Neural cell (in vitro differentiated cells): ENCODE measurements at regions not wholly inside any gene's neighbourhood (a gene's known extent, or its start where the extent isn't known, plus 50 kb on each side); places are given as distances from the start of the nearest gene placed in this dataset.

ENCODE experiments used
- H2AFZ ChIP-seq: fragments of 200-600, 300-800 bp; sonication (generic), shearing (Covaris generic); 2 replicates; pipeline ENCODE4 v1.6.0; 2014; ENCODE audit warnings: low read depth, mild to moderate bottlenecking, antibody characterized with exemption, low read length, moderate library complexity
- H3F3A ChIP-seq: fragments of 200-600 bp; shearing (Covaris generic); 2 replicates; pipeline ENCODE4 v1.6.1; 2016; ENCODE audit warnings: mild to moderate bottlenecking, moderate library complexity, mixed read lengths, antibody characterized with exemption, low read length; ENCODE audit not compliant: insufficient read depth, poor library complexity, severe bottlenecking
- H3K27ac ChIP-seq: fragments of 200-600, 300-800 bp; sonication (generic), shearing (Covaris generic); 2 replicates; pipeline ENCODE4 v1.5.1; 2014; ENCODE audit warnings: mild to moderate bottlenecking, low read length, moderate library complexity
- H3K27me3 ChIP-seq: fragments of 300-800, 200-600 bp; sonication (generic), shearing (Covaris generic); 2 replicates; pipeline ENCODE4 v1.6.0; 2014; ENCODE audit warnings: mild to moderate bottlenecking, low read depth, low read length, moderate library complexity; ENCODE audit not compliant: insufficient read depth
- H3K36me3 ChIP-seq: fragments of 300-800, 200-600 bp; sonication (generic), shearing (Covaris generic); 2 replicates; pipeline ENCODE4 v1.5.1; 2014; ENCODE audit warnings: mild to moderate bottlenecking, antibody characterized with exemption, low read length, moderate library complexity; ENCODE audit not compliant: insufficient read depth
- H3K4me2 ChIP-seq: fragments of 300-800, 200-600 bp; sonication (generic), shearing (Covaris generic); 2 replicates; pipeline ENCODE4 v1.6.0; 2014; ENCODE audit warnings: mild to moderate bottlenecking, low read length
- H3K4me3 ChIP-seq: fragments of 300-800, 200-600 bp; sonication (generic), shearing (Covaris generic); 2 replicates; pipeline ENCODE4 v1.5.1; 2014; ENCODE audit warnings: mild to moderate bottlenecking, low read length, moderate library complexity
- H3K79me2 ChIP-seq: fragments of 200-600 bp; shearing (Covaris generic); replicated peaks from 2 replicates; pipeline ENCODE4 v1.6.0; 2014; ENCODE audit warnings: mild to moderate bottlenecking, low read length, moderate library complexity; ENCODE audit not compliant: insufficient read depth
- H3K9ac ChIP-seq: fragments of 300-800, 200-600 bp; sonication (generic), shearing (Covaris generic); 2 replicates; pipeline ENCODE4 v1.6.1; 2016; ENCODE audit warnings: mild to moderate bottlenecking, low read length, mixed read lengths
- H3K9me2 ChIP-seq: fragments of 200-600 bp; shearing (Covaris generic); 2 replicates; pipeline ENCODE4 v1.6.1; 2016; ENCODE audit warnings: mild to moderate bottlenecking, low read length, mixed read lengths; ENCODE audit not compliant: insufficient read depth
- H3K9me3 ChIP-seq: fragments of 200-600, 300-800 bp; sonication (generic), shearing (Covaris generic); 2 replicates; pipeline ENCODE4 v1.6.1; 2016; ENCODE audit warnings: mild to moderate bottlenecking, mixed run types, low read length, moderate library complexity, mixed read lengths
- H4K20me1 ChIP-seq: fragments of 200-600 bp; shearing (Covaris generic); 2 replicates; pipeline ENCODE4 v1.6.1; 2016; ENCODE audit warnings: mild to moderate bottlenecking, mixed run types; ENCODE audit not compliant: insufficient read depth
- EP300 ChIP-seq: fragments of 450-650 bp; conservative IDR thresholded peaks from 2 replicates; pipeline ENCODE4 v1.6.1; 2014; ENCODE audit warnings: antibody characterized with exemption, mild to moderate bottlenecking, moderate library complexity; ENCODE audit not compliant: poor library complexity, severe bottlenecking
- EZH2 ChIP-seq: fragments of 200-600, 300-800 bp; shearing (Covaris generic), sonication (generic); IDR thresholded peaks from 2 replicates; pipeline ENCODE4 v1.6.1; 2014; ENCODE audit warnings: antibody characterized with exemption, low read length, borderline replicate concordance, mild to moderate bottlenecking; ENCODE audit not compliant: insufficient read depth, poor library complexity, severe bottlenecking
- MXI1 ChIP-seq: fragments of 450-650 bp; conservative IDR thresholded peaks from 2 replicates; pipeline ENCODE4 v1.6.1; 2014; ENCODE audit warnings: antibody characterized with exemption, mild to moderate bottlenecking; ENCODE audit not compliant: poor library complexity, severe bottlenecking
- POLR2AphosphoS5 ChIP-seq: IDR thresholded peaks from 2 replicates; pipeline ENCODE4 v1.6.1; 2012
- RAD21 ChIP-seq: fragments of 450-650 bp; conservative IDR thresholded peaks from 2 replicates; pipeline ENCODE4 v1.6.1; 2014; ENCODE audit warnings: antibody characterized with exemption, mild to moderate bottlenecking, moderate library complexity
- SMC3 ChIP-seq: fragments of 450-650 bp; conservative IDR thresholded peaks from 2 replicates; pipeline ENCODE4 v1.6.1; 2014; ENCODE audit warnings: antibody characterized with exemption, mild to moderate bottlenecking, moderate library complexity; ENCODE audit not compliant: poor library complexity
- TAF1 ChIP-seq: IDR thresholded peaks from 2 replicates; pipeline ENCODE4 v1.6.1; 2012; ENCODE audit warnings: low read depth
- TF ChIP-seq, protein P1 (sequence below): IDR thresholded peaks from 2 replicates; pipeline ENCODE4 v1.6.1; 2012; ENCODE audit warnings: borderline replicate concordance
- TF ChIP-seq, protein P2 (sequence below): fragments of 450-650 bp; IDR thresholded peaks from 2 replicates; pipeline ENCODE4 v1.5.1; 2014; ENCODE audit warnings: antibody characterized with exemption, mild to moderate bottlenecking, moderate library complexity; ENCODE audit not compliant: poor library complexity, severe bottlenecking

DNA sequence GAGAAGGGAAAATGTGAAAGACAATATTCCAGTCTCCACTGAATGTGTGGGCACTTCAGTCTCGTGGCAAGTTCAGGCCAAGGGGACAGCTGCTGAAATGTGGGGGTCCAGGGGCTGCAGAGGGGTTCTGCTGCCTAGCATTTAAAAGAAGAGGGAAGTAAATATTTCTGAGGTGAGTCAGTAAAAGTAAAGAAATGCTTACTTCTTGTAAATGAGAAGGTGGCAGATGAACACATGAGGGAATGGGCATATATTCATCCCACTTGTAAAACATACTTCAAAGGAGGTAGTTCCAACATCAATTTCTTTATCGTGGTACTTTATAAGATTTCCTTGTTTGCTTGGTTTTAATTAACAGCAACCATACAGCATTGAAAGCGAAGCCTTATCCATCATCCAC is 63.1 kb upstream of the HIVEP3 start:
- no peak overlapping the region for H3K4me2 ChIP-seq
- H3K27ac ChIP-seq = no peak overlapping the region
- H3F3A ChIP-seq = no peaks in the 10 kb centered on the region
- no peak overlapping the region for H3K4me3 ChIP-seq
- no peak overlapping the region for H3K9ac ChIP-seq
- H3K9me3 ChIP-seq = no peaks in the 10 kb centered on the region
- no peaks in the 10 kb centered on the region for H4K20me1 ChIP-seq
- TF ChIP-seq, protein P1, sequence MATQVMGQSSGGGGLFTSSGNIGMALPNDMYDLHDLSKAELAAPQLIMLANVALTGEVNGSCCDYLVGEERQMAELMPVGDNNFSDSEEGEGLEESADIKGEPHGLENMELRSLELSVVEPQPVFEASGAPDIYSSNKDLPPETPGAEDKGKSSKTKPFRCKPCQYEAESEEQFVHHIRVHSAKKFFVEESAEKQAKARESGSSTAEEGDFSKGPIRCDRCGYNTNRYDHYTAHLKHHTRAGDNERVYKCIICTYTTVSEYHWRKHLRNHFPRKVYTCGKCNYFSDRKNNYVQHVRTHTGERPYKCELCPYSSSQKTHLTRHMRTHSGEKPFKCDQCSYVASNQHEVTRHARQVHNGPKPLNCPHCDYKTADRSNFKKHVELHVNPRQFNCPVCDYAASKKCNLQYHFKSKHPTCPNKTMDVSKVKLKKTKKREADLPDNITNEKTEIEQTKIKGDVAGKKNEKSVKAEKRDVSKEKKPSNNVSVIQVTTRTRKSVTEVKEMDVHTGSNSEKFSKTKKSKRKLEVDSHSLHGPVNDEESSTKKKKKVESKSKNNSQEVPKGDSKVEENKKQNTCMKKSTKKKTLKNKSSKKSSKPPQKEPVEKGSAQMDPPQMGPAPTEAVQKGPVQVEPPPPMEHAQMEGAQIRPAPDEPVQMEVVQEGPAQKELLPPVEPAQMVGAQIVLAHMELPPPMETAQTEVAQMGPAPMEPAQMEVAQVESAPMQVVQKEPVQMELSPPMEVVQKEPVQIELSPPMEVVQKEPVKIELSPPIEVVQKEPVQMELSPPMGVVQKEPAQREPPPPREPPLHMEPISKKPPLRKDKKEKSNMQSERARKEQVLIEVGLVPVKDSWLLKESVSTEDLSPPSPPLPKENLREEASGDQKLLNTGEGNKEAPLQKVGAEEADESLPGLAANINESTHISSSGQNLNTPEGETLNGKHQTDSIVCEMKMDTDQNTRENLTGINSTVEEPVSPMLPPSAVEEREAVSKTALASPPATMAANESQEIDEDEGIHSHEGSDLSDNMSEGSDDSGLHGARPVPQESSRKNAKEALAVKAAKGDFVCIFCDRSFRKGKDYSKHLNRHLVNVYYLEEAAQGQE = no peak
- TF ChIP-seq EP300 (no peak), TAF1 (no peak)
- no peaks in the 10 kb centered on the region for H3K36me3 ChIP-seq
- H3K9me2 ChIP-seq = no peaks in the 10 kb centered on the region
- H3K27me3 ChIP-seq = no peaks in the 10 kb centered on the region
- H3K79me2 ChIP-seq = no peaks in the 10 kb centered on the region
- no peak overlapping the region for H2AFZ ChIP-seq

DNA sequence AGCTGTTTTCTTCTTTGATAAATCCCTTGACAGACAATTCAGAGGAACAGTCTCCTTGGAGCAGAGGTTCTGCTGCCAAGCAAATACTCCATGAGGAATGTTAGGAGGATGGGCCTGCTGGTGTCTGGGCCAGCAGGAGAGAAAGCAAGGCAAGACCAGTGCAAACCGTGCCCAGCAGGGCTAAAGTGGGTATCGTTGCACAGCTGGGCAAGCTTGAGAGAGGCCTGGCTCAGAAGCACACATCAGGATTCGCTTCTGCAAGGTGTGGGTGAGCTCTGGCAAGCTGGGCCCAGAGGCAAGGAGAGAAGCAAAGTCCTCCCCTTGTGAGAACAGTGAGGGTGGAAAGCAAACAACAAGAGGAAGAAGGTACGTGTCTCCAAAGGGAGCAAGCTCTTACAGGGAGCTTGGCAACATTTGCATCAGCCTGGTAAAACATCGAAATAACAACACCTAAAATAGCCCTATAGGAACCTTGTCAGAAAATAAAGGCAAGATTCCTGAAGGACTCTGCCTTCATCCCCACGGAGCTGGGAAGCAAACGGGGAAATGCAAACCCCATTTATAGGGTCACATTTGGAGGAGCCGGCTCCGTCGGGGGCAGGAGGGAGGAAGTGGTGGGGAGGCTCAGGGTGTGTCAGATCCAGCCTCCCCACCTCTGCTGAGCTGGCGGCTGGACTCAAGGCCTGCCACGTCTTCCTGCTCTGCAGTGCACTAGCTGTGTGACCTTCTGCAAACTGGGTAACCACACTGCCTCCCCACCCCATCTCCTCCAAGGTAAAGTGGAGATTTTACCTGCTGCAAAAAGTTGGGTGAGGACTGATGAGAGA is 62.3 kb upstream of the HIVEP3 start:
- Histone ChIP-seq H4K20me1 (no peaks in the 10 kb centered on the region), H3K36me3 (no peaks in the 10 kb centered on the region), H3K79me2 (no peaks in the 10 kb centered on the region), H3K4me3 (no peak overlapping the region), H3K9me3 (no peaks in the 10 kb centered on the region), H3K9ac (no peak overlapping the region), H3K27ac (no peak overlapping the region), H3K9me2 (no peaks in the 10 kb centered on the region), H3K4me2 (no peak overlapping the region), H3K27me3 (no peaks in the 10 kb centered on the region), H2AFZ (no peak overlapping the region), H3F3A (no peaks in the 10 kb centered on the region)
- TF ChIP-seq EZH2 = no peak
- TF ChIP-seq, protein P2, sequence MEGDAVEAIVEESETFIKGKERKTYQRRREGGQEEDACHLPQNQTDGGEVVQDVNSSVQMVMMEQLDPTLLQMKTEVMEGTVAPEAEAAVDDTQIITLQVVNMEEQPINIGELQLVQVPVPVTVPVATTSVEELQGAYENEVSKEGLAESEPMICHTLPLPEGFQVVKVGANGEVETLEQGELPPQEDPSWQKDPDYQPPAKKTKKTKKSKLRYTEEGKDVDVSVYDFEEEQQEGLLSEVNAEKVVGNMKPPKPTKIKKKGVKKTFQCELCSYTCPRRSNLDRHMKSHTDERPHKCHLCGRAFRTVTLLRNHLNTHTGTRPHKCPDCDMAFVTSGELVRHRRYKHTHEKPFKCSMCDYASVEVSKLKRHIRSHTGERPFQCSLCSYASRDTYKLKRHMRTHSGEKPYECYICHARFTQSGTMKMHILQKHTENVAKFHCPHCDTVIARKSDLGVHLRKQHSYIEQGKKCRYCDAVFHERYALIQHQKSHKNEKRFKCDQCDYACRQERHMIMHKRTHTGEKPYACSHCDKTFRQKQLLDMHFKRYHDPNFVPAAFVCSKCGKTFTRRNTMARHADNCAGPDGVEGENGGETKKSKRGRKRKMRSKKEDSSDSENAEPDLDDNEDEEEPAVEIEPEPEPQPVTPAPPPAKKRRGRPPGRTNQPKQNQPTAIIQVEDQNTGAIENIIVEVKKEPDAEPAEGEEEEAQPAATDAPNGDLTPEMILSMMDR = no peak
- TF ChIP-seq, protein P1 = no peak
- no peak for TF ChIP-seq RAD21
- TF ChIP-seq POLR2AphosphoS5 = no peak
- no peak for TF ChIP-seq MXI1
- no peak for TF ChIP-seq SMC3
- no peak for TF ChIP-seq EP300
- TF ChIP-seq TAF1 = no peak
